ENCODE measurements at regions not wholly inside any gene's neighbourhood (a gene's known extent, or its start where the extent isn't known, plus 50 kb on each side); places are given as distances from the start of the nearest gene placed in this dataset.

- TF ChIP-seq CTCF (IDR thresholded peaks at IDR 0.05) (no peak), POLR2AphosphoS5 (IDR thresholded peaks at IDR 0.05) (no peak)
Observed at GRCh38 chr2:175535631-175536030, 354.1 kb upstream of the ATP5MC3 start.
